ENCODE measurements at regions not wholly inside any gene's neighbourhood (a gene's known extent, or its start where the extent isn't known, plus 50 kb on each side); places are given as distances from the start of the nearest gene placed in this dataset.

GRCh38 chr5:107243220-107243579, 427.5 kb downstream of the EFNA5 start:
- TF ChIP-seq RAD21 (IDR thresholded peaks at IDR 0.05; ENCODE audit: low read length) (no peak), CEBPB (IDR thresholded peaks at IDR 0.05; ENCODE audit: low read depth, low read length) (no peak), SMC3 (IDR thresholded peaks at IDR 0.05; ENCODE audit: low read depth, low read length) (no peak), CTCF (conservative IDR thresholded peaks at IDR 0.05; ENCODE audit: low read depth, low read length) (no peak), POLR2A (IDR thresholded peaks at IDR 0.05; ENCODE audit: low read depth, low read length) (no peak), RCOR1 (IDR thresholded peaks at IDR 0.05; ENCODE audit: insufficient replicate concordance, low read length) (no peak), CHD1 (IDR thresholded peaks at IDR 0.05; ENCODE audit: low read depth, low read length) (no peak), RFX5 (IDR thresholded peaks at IDR 0.05; ENCODE audit: low read depth, low read length) (no peak)

Data from IMR-90 (cell line).